ENCODE measurements at regions not wholly inside any gene's neighbourhood (a gene's known extent, or its start where the extent isn't known, plus 50 kb on each side); places are given as distances from the start of the nearest gene placed in this dataset.
"Not testable (repeated sequence)": the region's sequence is repeated elsewhere in the genome, so short reads cannot be mapped to it uniquely, and the experiment has no call there.

- no peaks in the 10 kb centered on the region for H3K27me3 Mint-ChIP-seq
- no peaks in the 10 kb centered on the region for H3K36me3 Mint-ChIP-seq
- CTCF ChIA-PET, result no interaction called here
- H3K9me3 Mint-ChIP-seq, result no peaks in the 10 kb centered on the region
- H3K4me3 Mint-ChIP-seq, result no peak overlapping the region
- H3K4me1 Mint-ChIP-seq, result no peaks in the 10 kb centered on the region
- DNase-seq, result no peak
- no peak overlapping the region for H3K27ac Mint-ChIP-seq
Measured at GRCh38 chrX:101823236-101823635, 108.6 kb downstream of the ZMAT1 start.

GRCh38 chrX:101817739-101818138, 114.1 kb downstream of the ZMAT1 start:
- H3K27me3 Mint-ChIP-seq, H3K9me3 Mint-ChIP-seq, H3K36me3 Mint-ChIP-seq, H3K4me1 Mint-ChIP-seq, CTCF ChIA-PET, H3K27ac Mint-ChIP-seq, DNase-seq, H3K4me3 Mint-ChIP-seq: not testable (repeated sequence)

GRCh38 chrX:101813200-101813599, 118.6 kb downstream of the ZMAT1 start:
- DNase-seq, result no peak
- Mint-ChIP-seq H3K9me3 (no peaks in the 10 kb centered on the region), H3K27ac (no peak overlapping the region), H3K4me1 (no peaks in the 10 kb centered on the region), H3K27me3 (no peaks in the 10 kb centered on the region), H3K4me3 (no peak overlapping the region), H3K36me3 (no peaks in the 10 kb centered on the region)
- CTCF ChIA-PET, result no interaction called here

DNA sequence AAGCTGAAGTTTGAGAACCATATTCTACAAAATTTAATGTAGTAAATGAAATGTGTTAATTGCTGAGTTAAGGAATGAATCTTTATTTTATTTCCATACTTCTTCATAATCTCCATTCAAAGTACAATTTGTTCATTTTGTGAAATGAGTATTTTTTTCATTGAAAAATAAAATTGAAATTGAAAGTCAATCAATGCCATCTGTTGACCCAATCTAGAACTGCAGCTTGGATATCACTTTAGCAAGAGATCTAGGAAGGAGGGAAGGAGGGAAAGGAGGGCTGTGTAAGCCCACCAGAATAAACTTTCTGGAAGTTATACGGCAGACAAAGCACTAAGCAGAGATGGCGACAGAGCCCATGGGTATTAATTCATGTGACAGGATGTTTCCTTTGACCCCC, 128.4 kb downstream of the ZMAT1 start:
- Mint-ChIP-seq H3K4me1 (peaks cover 8% of the 10 kb centered on the region), H3K4me3 (no peak overlapping the region), H3K36me3 (no peaks in the 10 kb centered on the region), H3K9me3 (no peaks in the 10 kb centered on the region), H3K27me3 (peaks cover 4% of the 10 kb centered on the region), H3K27ac (no peak overlapping the region)
- DNase-seq, result no peak
- CTCF ChIA-PET, result interaction anchor here (1.0 to 2.0 kb wide), 2 partner anchors 207 to 387 kb away, joined by 4 to 5 read pairs; no protein-coding TSS in a partner anchor

DNA sequence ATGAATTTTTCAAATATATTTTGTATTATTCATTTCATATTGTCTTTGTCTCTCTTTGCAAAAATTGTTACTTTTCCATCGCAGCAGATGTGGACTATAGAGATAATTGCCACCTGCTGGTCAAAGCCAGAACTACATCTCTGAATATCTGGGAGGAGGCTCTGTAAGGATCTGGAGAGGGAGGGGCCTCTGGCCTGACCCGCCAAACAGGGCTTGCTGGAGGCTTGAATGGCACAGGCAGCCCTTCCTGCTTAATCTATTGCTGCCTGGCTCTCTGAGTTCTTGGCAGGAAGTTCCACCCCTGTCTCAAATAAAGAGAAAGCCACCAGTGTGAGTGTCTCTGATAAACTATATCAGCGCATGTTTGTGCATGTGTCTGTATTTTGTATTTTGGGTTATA, 132.4 kb downstream of the ZMAT1 start:
- Mint-ChIP-seq H3K36me3 (no peaks in the 10 kb centered on the region), H3K27me3 (peaks cover 4% of the 10 kb centered on the region), H3K27ac (no peak overlapping the region), H3K9me3 (no peaks in the 10 kb centered on the region), H3K4me1 (peaks cover 8% of the 10 kb centered on the region), H3K4me3 (no peak overlapping the region)
- DNase-seq, result peak; percentile 86
- CTCF ChIA-PET, result interaction anchor here (1.0 kb wide), 1 partner anchor 383 kb away, joined by 4 read pairs; no protein-coding TSS in a partner anchor

DNA sequence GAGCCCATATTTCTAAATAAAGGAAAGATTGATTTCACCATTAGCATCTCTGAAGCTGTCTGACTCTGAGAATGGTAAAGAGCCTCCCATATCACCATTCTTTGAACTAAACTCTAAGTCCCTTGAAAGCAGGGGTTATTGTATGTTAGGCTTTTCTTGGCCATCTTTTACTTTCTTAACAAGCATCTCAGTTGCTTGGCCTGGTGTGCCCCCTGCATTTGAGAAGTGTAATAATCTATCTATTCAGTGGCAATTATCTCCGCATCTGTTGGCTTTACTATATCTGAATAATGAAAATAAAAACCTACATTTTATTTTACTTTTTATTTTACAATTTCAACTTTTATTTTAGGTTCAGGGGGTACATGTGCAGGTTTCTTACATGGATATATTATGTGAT, 128.3 kb upstream of the ARMCX2 start:
- H3K4me3 Mint-ChIP-seq, result no peak overlapping the region
- H3K36me3 Mint-ChIP-seq, result no peaks in the 10 kb centered on the region
- no peaks in the 10 kb centered on the region for H3K27me3 Mint-ChIP-seq
- no peaks in the 10 kb centered on the region for H3K4me1 Mint-ChIP-seq
- DNase-seq, result no peak
- no peaks in the 10 kb centered on the region for H3K9me3 Mint-ChIP-seq
- CTCF ChIA-PET, result no interaction called here
- H3K27ac Mint-ChIP-seq, result no peak overlapping the region

- Mint-ChIP-seq H3K9me3 (no peaks in the 10 kb centered on the region), H3K27me3 (no peaks in the 10 kb centered on the region), H3K27ac (no peak overlapping the region), H3K4me1 (no peaks in the 10 kb centered on the region), H3K4me3 (no peak overlapping the region), H3K36me3 (no peaks in the 10 kb centered on the region)
- no peak for DNase-seq
- CTCF ChIA-PET, result no interaction called here
Measured at GRCh38 chrX:101785142-101785541, 125.5 kb upstream of the ARMCX2 start.

- H3K27me3 Mint-ChIP-seq, CTCF ChIA-PET, H3K9me3 Mint-ChIP-seq, DNase-seq, H3K27ac Mint-ChIP-seq, H3K4me3 Mint-ChIP-seq, H3K4me1 Mint-ChIP-seq, H3K36me3 Mint-ChIP-seq: not testable (repeated sequence)
Measured at GRCh38 chrX:101780421-101780820, 120.8 kb upstream of the ARMCX2 start.

GRCh38 chrX:101774340-101774739, 114.7 kb upstream of the ARMCX2 start:
- no peak overlapping the region for H3K4me3 Mint-ChIP-seq
- no peak for DNase-seq

DNA sequence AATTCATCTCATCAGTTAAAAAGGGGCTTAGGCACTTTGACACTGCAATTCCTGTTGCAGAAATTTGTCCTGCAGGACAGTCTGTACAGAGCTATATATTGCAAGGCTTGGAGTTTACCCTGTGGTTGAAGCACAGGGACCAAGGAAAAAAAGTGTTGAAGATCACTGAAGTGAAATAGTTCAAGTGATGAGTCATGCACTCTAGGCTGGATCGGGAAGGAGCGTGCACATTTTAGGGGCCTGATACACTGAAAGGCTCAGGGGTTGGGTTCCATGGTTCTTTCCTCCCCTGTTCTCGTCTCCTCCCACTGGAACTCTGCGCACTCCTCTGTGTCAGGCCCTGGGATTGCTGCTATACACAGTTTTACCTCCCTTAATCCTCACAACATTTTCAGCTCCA, 104.9 kb upstream of the ARMCX2 start:
- Mint-ChIP-seq H3K4me3 (no peak overlapping the region), H3K27me3 (no peaks in the 10 kb centered on the region), H3K4me1 (no peaks in the 10 kb centered on the region), H3K9me3 (no peaks in the 10 kb centered on the region), H3K36me3 (no peaks in the 10 kb centered on the region), H3K27ac (no peak overlapping the region)
- DNase-seq, result no peak
- CTCF ChIA-PET, result no interaction called here

More at GRCh38 chrX:101774340-101774739, 114.7 kb upstream of the ARMCX2 start:
- H3K27me3 Mint-ChIP-seq, result peaks cover 4% of the 10 kb centered on the region
- H3K4me1 Mint-ChIP-seq, result no peaks in the 10 kb centered on the region
- no peaks in the 10 kb centered on the region for H3K9me3 Mint-ChIP-seq
- CTCF ChIA-PET, result no interaction called here
- H3K36me3 Mint-ChIP-seq, result no peaks in the 10 kb centered on the region
- no peak overlapping the region for H3K27ac Mint-ChIP-seq

DNA sequence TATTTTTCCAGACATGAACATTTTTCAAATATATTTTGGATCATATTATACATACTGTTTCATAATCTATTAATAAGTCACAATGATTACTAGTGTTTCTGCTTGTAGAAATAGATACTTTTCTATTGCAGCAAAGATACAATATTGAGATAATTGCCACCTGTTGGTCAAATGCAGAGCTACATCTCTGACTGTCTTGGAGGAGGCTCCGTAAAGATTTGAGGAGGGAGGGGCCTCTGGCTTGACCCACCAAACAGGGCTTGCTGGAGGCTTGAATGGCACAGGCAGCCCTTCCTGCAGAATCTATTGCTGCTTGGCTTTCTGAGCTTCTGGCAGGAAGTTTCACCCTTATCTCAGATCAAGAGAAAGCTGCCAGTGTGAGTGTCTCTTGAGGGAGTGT, 99.3 kb upstream of the ARMCX2 start:
- DNase-seq, result peak; percentile 42
- Mint-ChIP-seq H3K4me3 (no peak overlapping the region), H3K9me3 (no peaks in the 10 kb centered on the region), H3K36me3 (no peaks in the 10 kb centered on the region), H3K27me3 (peaks cover 7% of the 10 kb centered on the region), H3K4me1 (peaks cover 3% of the 10 kb centered on the region), H3K27ac (peak overlapping the region; percentile 24)
- CTCF ChIA-PET, result interaction anchor here (1.3 to 2.1 kb wide), 4 partner anchors 133 to 344 kb away, joined by 3 to 18 read pairs (median 5); partner anchors contain the start of gene ARMCX6

DNA sequence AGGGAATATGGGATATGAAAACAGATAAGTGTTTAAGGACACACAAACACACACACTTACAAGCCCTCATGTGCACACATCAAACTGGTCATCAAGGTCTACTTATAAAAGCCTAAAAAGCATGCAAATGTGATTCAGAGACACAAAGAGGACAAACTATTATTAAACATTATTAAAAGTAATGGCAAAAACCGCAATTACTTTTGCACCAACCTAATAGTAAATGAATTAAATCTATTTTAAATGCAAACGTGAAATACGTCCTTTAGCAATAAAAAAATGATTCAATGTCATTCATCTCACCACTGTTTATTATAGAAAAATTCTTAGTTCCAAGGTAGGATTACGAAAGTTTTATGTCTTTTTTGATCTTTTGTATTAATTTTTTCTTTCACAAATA, 91.1 kb upstream of the ARMCX2 start:
- no peaks in the 10 kb centered on the region for H3K36me3 Mint-ChIP-seq

DNA sequence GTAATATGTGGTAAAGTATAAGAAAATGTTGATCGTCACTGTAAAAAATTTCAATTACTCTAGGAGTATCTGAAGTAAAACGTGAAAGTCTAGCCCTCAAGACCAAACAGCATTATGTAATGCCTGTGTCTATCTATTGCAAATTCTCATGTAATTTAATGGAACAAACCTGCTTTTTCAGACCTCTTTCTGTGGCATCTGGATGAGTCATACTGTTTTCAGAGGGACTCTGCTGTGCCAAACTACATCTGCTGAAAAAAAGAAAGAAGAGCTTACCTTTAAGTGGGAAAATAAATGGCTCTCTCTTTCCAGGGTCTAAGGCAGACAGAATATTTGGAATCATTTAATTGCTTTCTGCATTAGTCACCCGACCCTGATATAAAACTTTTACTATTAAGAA, 89.8 kb upstream of the ARMCX2 start:
- no peak overlapping the region for H3K27ac Mint-ChIP-seq
- no peak overlapping the region for H3K4me3 Mint-ChIP-seq
- peaks cover 2% of the 10 kb centered on the region for H3K27me3 Mint-ChIP-seq
- no peak for DNase-seq
- no peaks in the 10 kb centered on the region for H3K36me3 Mint-ChIP-seq
- H3K9me3 Mint-ChIP-seq, result no peaks in the 10 kb centered on the region
- H3K4me1 Mint-ChIP-seq, result no peaks in the 10 kb centered on the region
- CTCF ChIA-PET, result no interaction called here

More for the DNA sequence above, 91.1 kb upstream of the ARMCX2 start:
- CTCF ChIA-PET, result no interaction called here
- H3K27me3 Mint-ChIP-seq, result peaks cover under 1% of the 10 kb centered on the region
- no peak overlapping the region for H3K4me3 Mint-ChIP-seq
- no peaks in the 10 kb centered on the region for H3K9me3 Mint-ChIP-seq
- H3K4me1 Mint-ChIP-seq, result no peaks in the 10 kb centered on the region
- H3K27ac Mint-ChIP-seq, result no peak overlapping the region
- DNase-seq, result no peak

DNA sequence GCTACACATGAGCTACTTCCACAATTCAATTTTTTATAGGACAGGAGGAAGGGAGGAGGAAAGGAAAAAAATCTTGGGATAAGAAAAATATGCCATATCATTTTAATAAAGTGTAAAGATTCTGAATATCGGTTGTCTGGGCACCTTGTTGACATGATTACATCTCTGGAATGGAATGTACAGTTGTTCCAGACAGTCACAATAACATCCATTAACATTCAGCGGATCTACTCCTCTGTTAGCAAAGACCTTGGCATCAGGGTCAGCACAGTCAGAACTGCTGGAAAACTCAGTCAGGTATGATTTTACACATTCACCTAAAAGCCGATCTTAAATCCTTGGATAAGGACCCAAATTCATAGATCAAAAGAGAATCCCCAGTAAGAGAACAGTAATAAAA, 85.4 kb upstream of the ARMCX2 start:
- no peak for DNase-seq
- H3K4me3 Mint-ChIP-seq, result no peak overlapping the region
- H3K27me3 Mint-ChIP-seq, result peaks cover 5% of the 10 kb centered on the region
- H3K4me1 Mint-ChIP-seq, result no peaks in the 10 kb centered on the region
- no peaks in the 10 kb centered on the region for H3K9me3 Mint-ChIP-seq
- CTCF ChIA-PET, result no interaction called here
- H3K27ac Mint-ChIP-seq, result no peak overlapping the region
- H3K36me3 Mint-ChIP-seq, result no peaks in the 10 kb centered on the region

GRCh38 chrX:101744085-101744484, 84.4 kb upstream of the ARMCX2 start:
- no peaks in the 10 kb centered on the region for H3K4me1 Mint-ChIP-seq
- no peaks in the 10 kb centered on the region for H3K36me3 Mint-ChIP-seq
- CTCF ChIA-PET, result no interaction called here
- peaks cover 5% of the 10 kb centered on the region for H3K27me3 Mint-ChIP-seq
- DNase-seq, result no peak
- H3K9me3 Mint-ChIP-seq, result no peaks in the 10 kb centered on the region
- H3K4me3 Mint-ChIP-seq, result no peak overlapping the region
- no peak overlapping the region for H3K27ac Mint-ChIP-seq

DNA sequence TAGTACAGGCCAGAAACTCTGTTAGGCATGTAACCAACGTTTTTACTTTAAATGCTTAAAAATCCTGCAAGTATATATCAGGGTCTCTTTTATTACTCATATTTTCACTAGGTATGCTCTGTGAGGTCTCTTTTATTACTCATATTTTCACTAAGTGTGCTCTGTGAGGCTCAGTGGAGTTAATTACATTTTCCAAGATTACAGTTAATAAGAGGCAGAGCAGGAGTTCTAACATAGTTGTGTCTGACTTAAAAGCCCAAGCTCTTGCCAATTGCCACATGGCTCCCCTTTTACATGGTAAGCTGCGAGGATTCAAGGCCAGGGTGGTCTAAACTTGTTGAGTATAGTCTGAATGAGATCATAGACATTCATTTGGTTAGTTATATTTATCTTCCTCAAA, 81.0 kb upstream of the ARMCX2 start:
- CTCF ChIA-PET, result no interaction called here
- DNase-seq, result no peak
- Mint-ChIP-seq H3K4me1 (no peaks in the 10 kb centered on the region), H3K36me3 (no peaks in the 10 kb centered on the region), H3K4me3 (no peak overlapping the region), H3K9me3 (no peaks in the 10 kb centered on the region), H3K27ac (no peak overlapping the region), H3K27me3 (peaks cover 5% of the 10 kb centered on the region)

Measured in activated naive CD4-positive, alpha-beta T cell treated with anti-CD3 and anti-CD28 coated beads, Interleukin-2, amount 10 ng/mL, durations not matched to agents 7 days and 5 days (primary cell).